Kidney (tissue), 13 donors: ENCODE measurements at regions not wholly inside any gene's neighbourhood (a gene's known extent, or its start where the extent isn't known, plus 50 kb on each side); places are given as distances from the start of the nearest gene placed in this dataset.

Experiments used
- DNase-seq, 5 donors: peaks; one replicate each; pipeline ENCODE4 v3.0.0-alpha.2; 2013 to 2020
- FAIRE-seq: peaks from 2 replicates; lab custom pipeline; 2012; peaks lifted over from hg19 to GRCh38; lab: Jason Lieb, UNC
- H3K27ac ChIP-seq, 2 donors: one replicate each; pipeline ENCODE4 v1.7.0; 2013; ENCODE audit warnings: low read depth in 2 of 2, low read length in 2 of 2, inconsistent platforms in 1 of 2
- H3K27me3 ChIP-seq: one replicate; pipeline ENCODE4 v1.7.1; 2013; ENCODE audit warnings: low read length, inconsistent platforms; ENCODE audit not compliant: control insufficient read depth, insufficient read depth
- H3K36me3 ChIP-seq, 3 donors: one replicate each; pipeline versions ENCODE4 v1.7.0 to v1.7.1; 2013; ENCODE audit warnings: low read length in 3 of 3, control low read depth in 1 of 3, inconsistent platforms in 1 of 3; ENCODE audit not compliant: insufficient read depth in 3 of 3, control insufficient read depth in 2 of 3
- H3K4me1 ChIP-seq, 3 donors: one replicate each; pipeline versions ENCODE4 v1.7.0 to v1.7.1; 2013; ENCODE audit warnings: low read length in 3 of 3, inconsistent platforms in 1 of 3, low read depth in 1 of 3; ENCODE audit not compliant: control insufficient read depth in 2 of 3, insufficient read depth in 2 of 3
- H3K4me3 ChIP-seq, 3 donors: one replicate each; pipeline versions ENCODE4 v1.7.0 to v1.8.1; 2013; ENCODE audit warnings: low read length in 3 of 3, control low read depth in 1 of 3, inconsistent platforms in 1 of 3
- H3K9ac ChIP-seq, 3 donors: one replicate each; pipeline versions ENCODE4 v1.7.0 to v1.7.1; 2013; ENCODE audit warnings: low read length in 3 of 3, control low read depth in 1 of 3, inconsistent platforms in 1 of 3
- H3K9me3 ChIP-seq, 3 donors: one replicate each; pipeline versions ENCODE4 v1.7.0 to v1.7.1; 2013; ENCODE audit warnings: low read length in 3 of 3, control low read depth in 1 of 3, inconsistent platforms in 1 of 3; ENCODE audit not compliant: control insufficient read depth in 2 of 3, insufficient read depth in 1 of 3
- intact Hi-C: fragments of 100-400 bp; cut with DNase I; formaldehyde crosslinking; loops from one replicate; pipeline ENCODE4 v1.11.1; 2022
- TF ChIP-seq, protein P1 (sequence below): IDR thresholded peaks from 3 replicates; pipeline ENCODE4 v1.5.1; 2012; ENCODE audit warnings: mild to moderate bottlenecking, moderate library complexity, borderline replicate concordance; ENCODE audit not compliant: insufficient read depth; ENCODE audit errors: extremely low read depth
- donor health status: control.
- donor health status: control.
- donor health status: control.
- donor health status: control.
- donor health status: control.
- donor health status: DM: yes; HTN: yes; CAD: no.
- donor health status: Normal renal cell carcinoma (clear cell type).

DNA sequence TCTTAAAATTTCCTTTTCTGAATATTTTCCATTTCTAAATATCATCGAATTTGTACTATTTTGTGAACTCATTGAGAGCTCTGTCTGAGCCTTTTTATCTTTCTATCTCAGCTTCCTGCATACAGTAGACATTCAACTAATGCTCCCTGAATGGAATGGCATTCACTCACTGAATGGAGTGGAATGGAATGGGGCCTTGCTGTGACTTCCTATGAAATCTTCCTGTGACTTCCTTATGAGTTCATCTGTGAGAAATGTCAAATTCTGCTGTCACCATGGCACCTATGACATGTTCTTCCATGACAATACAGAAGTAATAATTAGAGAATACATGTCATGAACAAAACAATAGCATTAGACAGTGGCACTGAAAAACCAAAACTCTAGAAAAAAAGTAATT lies 199.6 kb downstream of the NR4A2 start:
- Histone ChIP-seq H3K4me3 (no peak overlapping the region), H3K4me1 (no peaks in the 10 kb centered on the region), H3K27me3 (no peaks in the 10 kb centered on the region), H3K36me3 (no peaks in the 10 kb centered on the region), H3K27ac (no peak overlapping the region), H3K9ac (no peak overlapping the region), H3K9me3 (no peaks in the 10 kb centered on the region)
- no peak for FAIRE-seq
- TF ChIP-seq, protein P1, sequence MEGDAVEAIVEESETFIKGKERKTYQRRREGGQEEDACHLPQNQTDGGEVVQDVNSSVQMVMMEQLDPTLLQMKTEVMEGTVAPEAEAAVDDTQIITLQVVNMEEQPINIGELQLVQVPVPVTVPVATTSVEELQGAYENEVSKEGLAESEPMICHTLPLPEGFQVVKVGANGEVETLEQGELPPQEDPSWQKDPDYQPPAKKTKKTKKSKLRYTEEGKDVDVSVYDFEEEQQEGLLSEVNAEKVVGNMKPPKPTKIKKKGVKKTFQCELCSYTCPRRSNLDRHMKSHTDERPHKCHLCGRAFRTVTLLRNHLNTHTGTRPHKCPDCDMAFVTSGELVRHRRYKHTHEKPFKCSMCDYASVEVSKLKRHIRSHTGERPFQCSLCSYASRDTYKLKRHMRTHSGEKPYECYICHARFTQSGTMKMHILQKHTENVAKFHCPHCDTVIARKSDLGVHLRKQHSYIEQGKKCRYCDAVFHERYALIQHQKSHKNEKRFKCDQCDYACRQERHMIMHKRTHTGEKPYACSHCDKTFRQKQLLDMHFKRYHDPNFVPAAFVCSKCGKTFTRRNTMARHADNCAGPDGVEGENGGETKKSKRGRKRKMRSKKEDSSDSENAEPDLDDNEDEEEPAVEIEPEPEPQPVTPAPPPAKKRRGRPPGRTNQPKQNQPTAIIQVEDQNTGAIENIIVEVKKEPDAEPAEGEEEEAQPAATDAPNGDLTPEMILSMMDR = no peak
- no peak for DNase-seq
- intact Hi-C loops = no loop called here

DNA sequence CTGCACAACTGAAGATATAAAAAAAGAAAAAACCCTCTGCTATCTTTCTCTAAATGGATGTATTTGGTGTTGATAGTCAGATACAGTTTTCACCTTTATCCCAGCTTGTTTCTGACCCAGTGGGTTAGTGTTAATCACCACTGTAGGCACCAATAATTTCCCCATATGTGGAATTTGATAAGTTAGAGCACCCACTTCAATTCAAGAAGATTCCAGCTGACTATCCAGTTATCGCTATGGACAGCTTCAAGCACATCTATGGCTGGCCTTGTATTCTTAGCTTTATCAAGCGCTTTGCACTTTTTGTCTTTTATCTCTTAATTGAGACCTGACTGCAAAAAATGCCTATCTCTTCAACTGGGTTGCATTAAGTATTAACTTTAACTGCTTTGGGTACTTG lies 200.4 kb downstream of the NR4A2 start:
- H3K9ac ChIP-seq = no peak overlapping the region
- DNase-seq = no peak
- no peaks in the 10 kb centered on the region for H3K27me3 ChIP-seq
- H3K4me3 ChIP-seq = no peak overlapping the region
- no peaks in the 10 kb centered on the region for H3K4me1 ChIP-seq
- H3K27ac ChIP-seq = no peak overlapping the region
- no peaks in the 10 kb centered on the region for H3K9me3 ChIP-seq
- no peaks in the 10 kb centered on the region for H3K36me3 ChIP-seq
- intact Hi-C loops = no loop called here
- TF ChIP-seq, protein P1 = no peak
- FAIRE-seq = no peak

DNA sequence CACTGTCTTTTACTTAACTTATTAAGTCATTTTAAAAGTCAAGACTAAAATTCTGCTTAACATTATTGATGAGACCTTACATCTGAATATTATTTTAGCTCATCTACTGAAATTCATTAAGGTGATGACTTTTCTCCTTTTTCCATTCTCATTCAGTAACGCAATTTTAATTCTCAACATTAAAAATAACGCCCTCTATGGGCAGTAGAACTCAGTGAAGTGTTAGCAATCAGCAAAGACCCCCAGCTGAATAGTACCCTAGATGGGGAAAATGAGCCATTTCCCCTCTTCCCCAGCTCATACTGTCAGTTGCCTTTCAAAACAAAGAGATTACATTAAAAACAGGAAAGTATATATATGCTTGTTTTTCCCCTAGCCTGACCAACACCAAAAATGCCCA lies 203.3 kb downstream of the NR4A2 start:
- Histone ChIP-seq H3K4me1 (no peaks in the 10 kb centered on the region), H3K9ac (no peak overlapping the region), H3K9me3 (no peaks in the 10 kb centered on the region), H3K27me3 (no peaks in the 10 kb centered on the region), H3K4me3 (no peak overlapping the region), H3K27ac (no peak overlapping the region), H3K36me3 (no peaks in the 10 kb centered on the region)
- intact Hi-C loops = no loop called here
- DNase-seq (no peak), FAIRE-seq (no peak)
- TF ChIP-seq, protein P1 = no peak

DNA sequence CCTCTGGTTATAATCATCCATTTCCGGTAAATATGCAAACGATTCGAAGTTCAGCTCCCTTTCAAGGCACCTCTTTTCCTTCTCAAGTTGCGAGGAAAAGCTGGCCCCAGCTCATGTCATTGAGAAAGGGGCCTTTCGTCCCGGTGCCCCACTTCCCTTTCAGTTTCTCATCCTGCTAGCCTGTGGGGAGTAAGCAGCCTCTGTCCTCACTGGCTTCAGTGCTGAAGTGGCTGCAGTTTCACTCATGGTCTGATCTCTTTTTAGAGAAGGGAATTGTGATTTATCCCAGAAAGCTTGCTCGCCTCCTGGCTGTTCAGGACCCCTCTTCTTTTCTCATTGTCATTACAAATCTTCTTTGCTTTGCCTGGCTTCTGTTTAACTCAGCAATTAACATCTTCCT lies 207.5 kb downstream of the NR4A2 start:
- no peaks in the 10 kb centered on the region for H3K4me1 ChIP-seq
- H3K27ac ChIP-seq = no peak overlapping the region
- TF ChIP-seq, protein P1 = no peak
- H3K36me3 ChIP-seq = no peaks in the 10 kb centered on the region
- no peak overlapping the region for H3K4me3 ChIP-seq
- H3K27me3 ChIP-seq = no peaks in the 10 kb centered on the region
- intact Hi-C loops = no loop called here
- DNase-seq (no peak), FAIRE-seq (no peak)
- no peak overlapping the region for H3K9ac ChIP-seq
- H3K9me3 ChIP-seq = no peaks in the 10 kb centered on the region
